Esophagus squamous epithelium (tissue), 5 donors: ENCODE measurements at regions not wholly inside any gene's neighbourhood (a gene's known extent, or its start where the extent isn't known, plus 50 kb on each side); places are given as distances from the start of the nearest gene placed in this dataset.

ENCODE experiments used
- DNase-seq: peaks from one replicate; lab custom pipeline; 2025; lab: John Stamatoyannopoulos, UW
- H3K27ac ChIP-seq, 4 donors: fragments of 200-600 bp; sonication (generic); one replicate each; pipeline ENCODE4 v1.5.1; 2016 to 2019; ENCODE audit warnings: mild to moderate bottlenecking in 1 of 4
- H3K27me3 ChIP-seq, 4 donors: fragments of 200-600 bp; sonication (generic); 1 replicate in 3 of 4; 2 replicates in 1 of 4; pipeline versions ENCODE4 v1.5.1 to v1.6.0; 2017 to 2021; ENCODE audit warnings: antibody characterized with exemption in 1 of 4
- H3K36me3 ChIP-seq, 3 donors: fragments of 200-600 bp; sonication (generic); one replicate each; pipeline ENCODE4 v1.5.1; 2016 to 2019
- H3K4me1 ChIP-seq, 3 donors: fragments of 200-600 bp; sonication (generic); one replicate each; pipeline ENCODE4 v1.5.1; 2017 to 2019
- H3K4me3 ChIP-seq, 4 donors: fragments of 200-600 bp; sonication (generic); 1 replicate in 3 of 4; 2 replicates in 1 of 4; pipeline ENCODE4 v1.5.1; 2016 to 2019; ENCODE audit warnings: mild to moderate bottlenecking in 2 of 4, moderate library complexity in 1 of 4
- H3K9me3 ChIP-seq, 3 donors: fragments of 200-600 bp; sonication (generic); one replicate each; pipeline ENCODE4 v1.5.1; 2016 to 2019
- CTCF ChIP-seq, 6 experiments: fragments of 450-650 bp in 4 of 6; fragments of 200-600 bp in 2 of 6; sonication (generic) in 2 of 6; IDR thresholded peaks; one replicate each; pipeline ENCODE4 v1.5.1; 2016 to 2019; ENCODE audit warnings: antibody characterized with exemption in 6 of 6, mild to moderate bottlenecking in 4 of 6, moderate library complexity in 4 of 6
- POLR2A ChIP-seq, 4 donors: fragments of 450-650 bp; IDR thresholded peaks; one replicate each; pipeline ENCODE4 v1.6.1; 2017; ENCODE audit warnings: antibody characterized with exemption in 4 of 4, mild to moderate bottlenecking in 4 of 4, moderate library complexity in 3 of 4
- WGBS, 2 donors: methylation state at CpG; one replicate each; pipeline ENCODE4 v1.1.5; 2018; 5-methylcytosine and 5-hydroxymethylcytosine counted together
- intact Hi-C: fragments of 100-400 bp; cut with DNase I; formaldehyde crosslinking; loops from one replicate; pipeline ENCODE4 v1.15.0; 2022
- donor health status: DM: yes; HTN: yes; CAD: no.

GRCh38 chr6:26280407-26280806 lies 84.6 kb upstream of the BTN3A2 start:
- no peak for DNase-seq
- Histone ChIP-seq H3K4me3 (no peak overlapping the region), H3K36me3 (peaks cover 0 to 9% (median 0%) of the 10 kb centered on the region in 3 donors), H3K27ac (no peak overlapping the region), H3K9me3 (no peaks in the 10 kb centered on the region), H3K27me3 (no peaks in the 10 kb centered on the region), H3K4me1 (peaks cover 7 to 22% (median 7%) of the 10 kb centered on the region in 3 donors)
- TF ChIP-seq CTCF (IDR thresholded peaks at IDR 0.05) (no peak), POLR2A (IDR thresholded peaks at IDR 0.05) (no peak)
- WGBS, 2 donors = 85 to 94% methylated on average over 1 of the region's 1 CpG
- intact Hi-C loops = no loop called here

GRCh38 chr6:26284537-26285142 lies 80.4 kb upstream of the BTN3A2 start:
- TF ChIP-seq CTCF (IDR thresholded peaks at IDR 0.05) (no peak), POLR2A (IDR thresholded peaks at IDR 0.05) (peak in 1 of 4 donors; percentile 2)
- intact Hi-C loops = no loop called here
- peaks cover 0 to 9% (median 0%) of the 10 kb centered on the region in 3 donors for H3K36me3 ChIP-seq
- H3K9me3 ChIP-seq = peaks cover 0 to 6% (median 0%) of the 10 kb centered on the region in 3 donors
- H3K27me3 ChIP-seq = no peaks in the 10 kb centered on the region
- WGBS, 2 donors = 0 to 2% methylated on average over 18 to 23 of the region's 23 CpGs
- no peak for DNase-seq
- peaks cover 7 to 28% (median 7%) of the 10 kb centered on the region in 3 donors for H3K4me1 ChIP-seq
- peak overlapping the region; percentile 93 to 99 (median 96) for H3K27ac ChIP-seq
- H3K4me3 ChIP-seq = peak overlapping the region; percentile 47 to 74 (median 66)

- intact Hi-C loops = no loop called here
- Histone ChIP-seq H3K4me3 (peak overlapping the region; percentile 47 to 74 (median 66)), H3K36me3 (peaks cover 0 to 9% (median 0%) of the 10 kb centered on the region in 3 donors), H3K4me1 (peaks cover 7 to 28% (median 7%) of the 10 kb centered on the region in 3 donors), H3K9me3 (peaks cover 0 to 6% (median 0%) of the 10 kb centered on the region in 3 donors), H3K27me3 (no peaks in the 10 kb centered on the region), H3K27ac (peak overlapping the region; percentile 93 to 99 (median 96))
- TF ChIP-seq CTCF (IDR thresholded peaks at IDR 0.05) = peak in 1 of 6 experiments; percentile 9
- peak in 3 of 4 donors; percentile 68 to 93 (median 90) for TF ChIP-seq POLR2A (IDR thresholded peaks at IDR 0.05)
- DNase-seq = peak; percentile 94
- 0 to 1% methylated on average over 39 to 47 of the region's 53 CpGs for WGBS, 2 donors
Measured at GRCh38 chr6:26285143-26286134, 79.6 kb upstream of the BTN3A2 start.

- Histone ChIP-seq H3K27me3 (no peaks in the 10 kb centered on the region), H3K9me3 (peaks cover 0 to 6% (median 0%) of the 10 kb centered on the region in 3 donors), H3K27ac (peak overlapping the region; percentile 93 to 99 (median 96)), H3K4me3 (peak overlapping the region; percentile 47 to 74 (median 66)), H3K4me1 (peaks cover 7 to 28% (median 7%) of the 10 kb centered on the region in 3 donors), H3K36me3 (peaks cover 0 to 2% (median 0%) of the 10 kb centered on the region in 3 donors)
- intact Hi-C loops = no loop called here
- TF ChIP-seq CTCF (IDR thresholded peaks at IDR 0.05) = no peak
- no peak for TF ChIP-seq POLR2A (IDR thresholded peaks at IDR 0.05)
- no peak for DNase-seq
- 1 to 5% methylated on average over 18 of the region's 18 CpGs for WGBS, 2 donors
Measured at GRCh38 chr6:26286168-26286877, 78.7 kb upstream of the BTN3A2 start.
